ENCODE measurements at regions not wholly inside any gene's neighbourhood (a gene's known extent, or its start where the extent isn't known, plus 50 kb on each side); places are given as distances from the start of the nearest gene placed in this dataset.

- H3K9me3 ChIP-seq: no peaks in the 10 kb centered on the region
- 98 to 99% (median 99%) methylated on average over 2 of the region's 2 CpGs for WGBS, 4 donors
- peaks cover 0 to 33% (median 6%) of the 10 kb centered on the region in 12 donors for H3K4me1 ChIP-seq
- no peaks in the 10 kb centered on the region for H3K27me3 ChIP-seq
- intact Hi-C loops (cut with DNase I): no loop called here
- DNase-seq: no peak
- no peak for ATAC-seq
- TF ChIP-seq POLR2A (IDR thresholded peaks at IDR 0.05): no peak
- TF ChIP-seq CTCF (IDR thresholded peaks at IDR 0.05): no peak
- no peak overlapping the region for H3K27ac ChIP-seq
- no peaks in the 10 kb centered on the region for H3K36me3 ChIP-seq
- no peak overlapping the region for H3K4me3 ChIP-seq
Measured at GRCh38 chr13:24068472-24068871, 92.0 kb upstream of the SPATA13 start.

- peaks cover 0 to 37% (median 11%) of the 10 kb centered on the region in 12 donors for H3K4me1 ChIP-seq
- intact Hi-C loops (cut with DNase I): loop anchor here in 1 of 10 donors (5.0 kb wide), 1 partner anchor 51 kb away; no protein-coding TSS in a partner anchor
- DNase-seq (no peak), ATAC-seq (no peak)
- H3K27me3 ChIP-seq: no peaks in the 10 kb centered on the region
- H3K36me3 ChIP-seq: no peaks in the 10 kb centered on the region
- no peaks in the 10 kb centered on the region for H3K9me3 ChIP-seq
- TF ChIP-seq POLR2A (IDR thresholded peaks at IDR 0.05): no peak
- H3K27ac ChIP-seq: peak overlapping the region in 9 of 12 donors; percentile 12 to 74 (median 35)
- 97 to 100% (median 99%) methylated on average over 1 of the region's 1 CpG for WGBS, 4 donors
- H3K4me3 ChIP-seq: no peak overlapping the region
Measured at GRCh38 chr13:24071016-24071415, 89.5 kb upstream of the SPATA13 start.

- DNase-seq (no peak), ATAC-seq (peak; percentile 45 to 82 (median 77))
- no peaks in the 10 kb centered on the region for H3K27me3 ChIP-seq
- peak in 1 of 2 donors; percentile 11 for TF ChIP-seq POLR2A (IDR thresholded peaks at IDR 0.05)
- TF ChIP-seq CTCF (IDR thresholded peaks at IDR 0.05): no peak
- intact Hi-C loops (cut with DNase I): loop anchor here in 1 of 10 donors (5.0 kb wide), 1 partner anchor 51 kb away; no protein-coding TSS in a partner anchor
- H3K36me3 ChIP-seq: no peaks in the 10 kb centered on the region
- no peak overlapping the region for H3K4me3 ChIP-seq
- H3K27ac ChIP-seq: peak overlapping the region in 7 of 12 donors; percentile 12 to 74 (median 24)
- H3K4me1 ChIP-seq: peaks cover 0 to 42% (median 12%) of the 10 kb centered on the region in 12 donors
- 51 to 72% (median 68%) methylated on average over 6 of the region's 6 CpGs for WGBS, 4 donors
- H3K9me3 ChIP-seq: no peaks in the 10 kb centered on the region
Measured at GRCh38 chr13:24071423-24072075, 89.0 kb upstream of the SPATA13 start.

GRCh38 chr13:24073657-24074056 lies 86.9 kb upstream of the SPATA13 start:
- no peaks in the 10 kb centered on the region for H3K27me3 ChIP-seq
- DNase-seq (no peak), ATAC-seq (no peak)
- no peaks in the 10 kb centered on the region for H3K36me3 ChIP-seq
- H3K4me3 ChIP-seq: no peak overlapping the region
- 91 to 99% (median 98%) methylated on average over 2 of the region's 2 CpGs for WGBS, 4 donors
- intact Hi-C loops (cut with DNase I): loop anchor here in 1 of 10 donors (5.0 kb wide), 1 partner anchor 49 kb away; no protein-coding TSS in a partner anchor
- peaks cover 0 to 45% (median 12%) of the 10 kb centered on the region in 12 donors for H3K4me1 ChIP-seq
- H3K9me3 ChIP-seq: no peaks in the 10 kb centered on the region
- no peak overlapping the region for H3K27ac ChIP-seq
- TF ChIP-seq CTCF (IDR thresholded peaks at IDR 0.05) (no peak), POLR2A (IDR thresholded peaks at IDR 0.05) (no peak)

Data from heart left ventricle (tissue), 16 donors.